Keratinocyte (primary cell): ENCODE measurements at regions not wholly inside any gene's neighbourhood (a gene's known extent, or its start where the extent isn't known, plus 50 kb on each side); places are given as distances from the start of the nearest gene placed in this dataset.

Experiments
- DNase-seq: peaks from one replicate; pipeline ENCODE4 v3.0.0-alpha.2; 2011; ENCODE audit warnings: low read depth, missing footprints, low spot score
- FAIRE-seq: peaks from 2 replicates; lab custom pipeline; 2011; peaks lifted over from hg19 to GRCh38; lab: Jason Lieb, UNC
- H2AFZ ChIP-seq: 2 replicates; pipeline ENCODE4 v1.6.0; 2012; ENCODE audit warnings: low read length, control low read depth, inconsistent platforms; ENCODE audit not compliant: control insufficient read depth
- H3K27ac ChIP-seq: 2 replicates; pipeline ENCODE4 v1.5.1; 2011; ENCODE audit warnings: low read length; ENCODE audit not compliant: control insufficient read depth, insufficient read depth
- H3K27me3 ChIP-seq: 3 replicates; pipeline ENCODE4 v1.6.0; 2011; ENCODE audit warnings: low read length; ENCODE audit not compliant: control insufficient read depth, insufficient read depth; ENCODE audit errors: extremely low read depth
- H3K36me3 ChIP-seq, 2 experiments: 2 replicates in 1 of 2; 3 replicates in 1 of 2; pipeline ENCODE4 v1.5.1; 2011; ENCODE audit warnings: low read length in 2 of 2, mild to moderate bottlenecking in 1 of 2; ENCODE audit not compliant: control insufficient read depth in 2 of 2, insufficient read depth in 2 of 2; ENCODE audit errors: extremely low read depth in 1 of 2
- H3K4me1 ChIP-seq: 3 replicates; pipeline ENCODE4 v1.5.1; 2011; ENCODE audit warnings: low read length; ENCODE audit not compliant: control insufficient read depth, insufficient read depth; ENCODE audit errors: extremely low read depth
- H3K4me2 ChIP-seq: 3 replicates; pipeline ENCODE4 v1.6.0; 2011; ENCODE audit warnings: low read depth, low read length; ENCODE audit not compliant: control insufficient read depth, insufficient read depth; ENCODE audit errors: extremely low read depth
- H3K4me3 ChIP-seq, 3 experiments: fragments of 200-600 bp in 1 of 3; sonication (generic) in 1 of 3; 2 replicates in 2 of 3; 3 replicates in 1 of 3; pipeline ENCODE4 v1.5.1; 2011 to 2016; ENCODE audit warnings: low read length in 3 of 3, mild to moderate bottlenecking in 3 of 3, control low read depth in 2 of 3, inconsistent platforms in 1 of 3, low read depth in 1 of 3, mixed read lengths in 1 of 3, mixed run types in 1 of 3, moderate library complexity in 1 of 3; ENCODE audit not compliant: control insufficient read depth in 2 of 3, insufficient read depth in 2 of 3; ENCODE audit errors: extremely low read depth in 1 of 3
- H3K79me2 ChIP-seq: 2 replicates; pipeline ENCODE4 v1.6.0; 2012; ENCODE audit warnings: low read length; ENCODE audit not compliant: control insufficient read depth, insufficient read depth
- H3K9ac ChIP-seq: 3 replicates; pipeline ENCODE4 v1.6.0; 2011; ENCODE audit warnings: low read length; ENCODE audit not compliant: control insufficient read depth, insufficient read depth; ENCODE audit errors: extremely low read depth
- H3K9me1 ChIP-seq: 3 replicates; pipeline ENCODE4 v1.6.0; 2011; ENCODE audit warnings: low read length; ENCODE audit not compliant: control insufficient read depth, insufficient read depth; ENCODE audit errors: extremely low read depth
- H3K9me3 ChIP-seq: 2 replicates; pipeline ENCODE4 v1.5.1; 2012; ENCODE audit warnings: low read depth, low read length; ENCODE audit not compliant: control insufficient read depth
- H4K20me1 ChIP-seq: 3 replicates; pipeline ENCODE4 v1.6.0; 2011; ENCODE audit warnings: low read length; ENCODE audit not compliant: control insufficient read depth, insufficient read depth; ENCODE audit errors: extremely low read depth
- CTCF ChIP-seq, 3 experiments: IDR thresholded peaks in 1 of 3; conservative IDR thresholded peaks in 1 of 3; optimal IDR thresholded peaks in 1 of 3; 2 replicates in 2 of 3; 3 replicates in 1 of 3; pipeline versions ENCODE3 to v1.5.1; 2011; ENCODE audit warnings: low read length in 3 of 3, mild to moderate bottlenecking in 3 of 3, moderate library complexity in 2 of 3, control low read depth in 1 of 3, inconsistent platforms in 1 of 3; ENCODE audit not compliant: insufficient read depth in 2 of 3; ENCODE audit errors: extremely low read depth in 1 of 3
- EZH2 ChIP-seq: IDR thresholded peaks from one replicate; pipeline ENCODE4 v1.6.1; 2012; ENCODE audit warnings: inconsistent platforms, mild to moderate bottlenecking, low read length, moderate library complexity
- dilution Hi-C: fragments of 300-500 bp; cut with MboI; formaldehyde crosslinking; loops from one replicate; pipeline ENCODE4 v1.7.0; 2020; ENCODE audit warnings: low sequenced_read_pairs; ENCODE audit not compliant: extremely low pct_ligation_motif_present

- Histone ChIP-seq H2AFZ (no peak overlapping the region), H3K4me3 (no peak overlapping the region), H3K4me2 (no peak overlapping the region), H3K4me1 (peaks cover 4% of the 10 kb centered on the region), H3K9me3 (no peaks in the 10 kb centered on the region), H3K36me3 (no peaks in the 10 kb centered on the region), H3K27ac (no peak overlapping the region), H3K9me1 (no peaks in the 10 kb centered on the region), H3K27me3 (no peaks in the 10 kb centered on the region), H3K79me2 (no peaks in the 10 kb centered on the region), H4K20me1 (no peaks in the 10 kb centered on the region), H3K9ac (no peak overlapping the region)
- TF ChIP-seq CTCF (optimal IDR thresholded peaks at IDR 0.05 in 1 of 3, IDR thresholded peaks at IDR 0.05 in 1 of 3, conservative IDR thresholded peaks at IDR 0.05 in 1 of 3; ENCODE audit: extremely low read depth in 1 of 3, insufficient read depth in 2 of 3, low read length in 3 of 3) (no peak), EZH2 (no peak)
- dilution Hi-C loops, result no loop called here
- FAIRE-seq (no peak), DNase-seq (no peak)
These were observed 103.4 kb upstream of the MYCN start for GRCh38 chr2:15836689-15837610.

DNA sequence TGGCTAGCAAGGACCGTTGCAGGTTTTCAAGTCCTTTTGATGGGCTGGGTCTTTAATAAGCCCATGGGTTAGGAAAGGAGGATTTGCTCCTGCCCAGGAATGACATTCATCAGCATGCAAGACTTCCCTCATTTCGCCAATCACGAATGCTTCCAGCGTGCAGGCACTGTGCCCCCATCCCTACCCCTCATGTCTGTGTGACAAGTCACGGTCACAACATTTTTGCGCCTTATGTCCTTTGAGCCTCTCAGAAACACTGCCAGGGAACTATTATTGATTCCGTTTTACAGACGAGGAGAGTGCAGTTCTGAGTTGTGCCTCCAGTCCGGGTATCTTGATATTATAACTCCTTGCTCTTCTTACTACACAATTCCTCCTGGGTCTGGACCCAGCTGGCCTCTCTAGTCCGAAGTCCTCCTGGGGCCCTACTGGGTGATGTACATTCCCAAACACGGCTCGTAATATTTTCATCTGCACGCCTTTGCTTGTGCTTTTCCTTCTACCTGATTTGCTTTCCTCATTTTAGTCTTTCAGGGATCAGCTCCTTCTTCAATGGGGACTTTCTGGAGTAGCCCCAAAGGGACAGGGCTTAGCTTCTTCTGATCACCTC, 101.8 kb upstream of the MYCN start:
- no peak overlapping the region for H3K9ac ChIP-seq
- FAIRE-seq (no peak), DNase-seq (no peak)
- dilution Hi-C loops, result no loop called here
- no peaks in the 10 kb centered on the region for H3K27me3 ChIP-seq
- H3K4me3 ChIP-seq, result no peak overlapping the region
- no peak overlapping the region for H2AFZ ChIP-seq
- no peak overlapping the region for H3K27ac ChIP-seq
- TF ChIP-seq CTCF (optimal IDR thresholded peaks at IDR 0.05 in 1 of 3, IDR thresholded peaks at IDR 0.05 in 1 of 3, conservative IDR thresholded peaks at IDR 0.05 in 1 of 3; ENCODE audit: extremely low read depth in 1 of 3, insufficient read depth in 2 of 3, low read length in 3 of 3) (no peak), EZH2 (no peak)
- H3K9me1 ChIP-seq, result no peaks in the 10 kb centered on the region
- H3K9me3 ChIP-seq, result no peaks in the 10 kb centered on the region
- H3K4me1 ChIP-seq, result peaks cover 4% of the 10 kb centered on the region
- H3K79me2 ChIP-seq, result no peaks in the 10 kb centered on the region
- no peaks in the 10 kb centered on the region for H3K36me3 ChIP-seq
- no peaks in the 10 kb centered on the region for H4K20me1 ChIP-seq
- H3K4me2 ChIP-seq, result no peak overlapping the region
